SK-N-SH (cell line): ENCODE measurements at regions not wholly inside any gene's neighbourhood (a gene's known extent, or its start where the extent isn't known, plus 50 kb on each side); places are given as distances from the start of the nearest gene placed in this dataset.

Experiments
- CTCF ChIA-PET: fragments of 300-600, 350-600 bp; formaldehyde crosslinking; extraction: SDS; loops from one replicate; lab custom pipeline; 2021; lab: Yijun Ruan, JAX
- POLR2A ChIA-PET: fragments of 350-600 bp; sonication (Branson Sonifier 250); formaldehyde crosslinking; extraction: SDS; loops from one replicate; lab custom pipeline; 2020; ENCODE audit warnings: antibody characterized with exemption, inconsistent platforms; lab: Yijun Ruan, JAX
- DNase-seq: peaks from one replicate; pipeline ENCODE4 v3.0.0; 2012
- H2AFZ ChIP-seq: fragments of 200-600 bp; sonication (generic); 2 replicates; pipeline ENCODE4 v1.8.1; 2016; ENCODE audit warnings: antibody characterized with exemption, mild to moderate bottlenecking, low read depth
- H3F3A ChIP-seq: fragments of 200-600 bp; sonication (generic); replicated peaks from 2 replicates; pipeline ENCODE3; 2016; ENCODE audit warnings: antibody characterized with exemption, mild to moderate bottlenecking; ENCODE audit not compliant: insufficient read depth
- H3K27ac ChIP-seq, 2 experiments: fragments of 200-500 bp in 1 of 2; fragments of 200-600 bp in 1 of 2; sonication (Bioruptor generic) in 1 of 2; sonication (generic), shearing (Covaris generic) in 1 of 2; 2 replicates each; pipeline versions ENCODE4 v1.5.1 to v1.6.1; 2014 to 2016; ENCODE audit warnings: low read depth in 2 of 2, inconsistent platforms in 1 of 2, low read length in 1 of 2, mild to moderate bottlenecking in 1 of 2, mixed read lengths in 1 of 2
- H3K27me3 ChIP-seq: fragments of 200-600 bp; sonication (generic), shearing (Covaris generic); 2 replicates; pipeline ENCODE4 v1.6.1; 2016; ENCODE audit warnings: mixed run types; ENCODE audit not compliant: insufficient read depth
- H3K36me3 ChIP-seq, 2 experiments: fragments of 200-500 bp in 1 of 2; fragments of 200-600 bp in 1 of 2; sonication (Bioruptor generic) in 1 of 2; sonication (generic) in 1 of 2; replicated peaks in 1 of 2; 2 replicates each; pipeline versions ENCODE3 to v1.5.1; 2014 to 2016; ENCODE audit warnings: low read length in 1 of 2, mild to moderate bottlenecking in 1 of 2; ENCODE audit not compliant: insufficient read depth in 2 of 2, control insufficient read depth in 1 of 2
- H3K4me1 ChIP-seq, 2 experiments: fragments of 200-500 bp in 1 of 2; fragments of 200-600 bp in 1 of 2; sonication (Bioruptor generic) in 1 of 2; sonication (generic), shearing (Covaris generic) in 1 of 2; 2 replicates each; pipeline versions ENCODE4 v1.5.1 to v1.6.1; 2014 to 2016; ENCODE audit warnings: low read depth in 1 of 2, low read length in 1 of 2, mixed run types in 1 of 2; ENCODE audit not compliant: insufficient read depth in 2 of 2, control insufficient read depth in 1 of 2
- H3K4me2 ChIP-seq: fragments of 200-600 bp; sonication (generic), shearing (Covaris generic); 2 replicates; pipeline ENCODE4 v1.6.1; 2017; ENCODE audit warnings: mixed run types
- H3K4me3 ChIP-seq, 2 experiments: fragments of 200-500 bp in 1 of 2; fragments of 200-600 bp in 1 of 2; sonication (Bioruptor generic) in 1 of 2; sonication (generic), shearing (Covaris generic) in 1 of 2; 2 replicates each; pipeline versions ENCODE4 v1.5.1 to v1.8.1; 2014 to 2016; ENCODE audit warnings: low read depth in 2 of 2, inconsistent platforms in 1 of 2, low read length in 1 of 2, mild to moderate bottlenecking in 1 of 2, mixed read lengths in 1 of 2, moderate library complexity in 1 of 2
- H3K79me2 ChIP-seq: fragments of 200-600 bp; sonication (generic); 2 replicates; pipeline ENCODE4 v1.8.1; 2017; ENCODE audit warnings: mild to moderate bottlenecking; ENCODE audit not compliant: insufficient read depth
- H3K9ac ChIP-seq: fragments of 200-600 bp; sonication (generic); 2 replicates; pipeline ENCODE4 v1.6.1; 2017; ENCODE audit warnings: mixed run types
- H3K9me2 ChIP-seq: fragments of 200-600 bp; sonication (generic); 2 replicates; pipeline ENCODE4 v1.6.1; 2017; ENCODE audit warnings: mixed run types
- H3K9me3 ChIP-seq: fragments of 200-600 bp; sonication (generic); 2 replicates; pipeline ENCODE4 v1.6.1; 2017; ENCODE audit warnings: mixed run types, mild to moderate bottlenecking, moderate library complexity
- H4K20me1 ChIP-seq: fragments of 200-600 bp; sonication (generic); 2 replicates; pipeline ENCODE4 v1.6.1; 2017; ENCODE audit warnings: mild to moderate bottlenecking, mixed run types; ENCODE audit not compliant: insufficient read depth
- EP300 ChIP-seq, 2 experiments: IDR thresholded peaks; 2 replicates each; pipeline versions ENCODE4 v1.4.0 to v1.6.1; 2012; ENCODE audit warnings: borderline replicate concordance in 1 of 2, low read depth in 1 of 2, low read length in 1 of 2
- EZH2phosphoT487 ChIP-seq: fragments of 200-600 bp; sonication (generic); IDR thresholded peaks from 2 replicates; pipeline ENCODE4 v1.6.1; 2017; ENCODE audit warnings: low read depth, mixed run types, mild to moderate bottlenecking, antibody characterized with exemption, moderate library complexity, borderline replicate concordance
- FOSL2 ChIP-seq: IDR thresholded peaks from 2 replicates; pipeline ENCODE4 v1.4.0; 2012; ENCODE audit warnings: low read depth, mild to moderate bottlenecking, moderate library complexity, borderline replicate concordance
- JUND ChIP-seq: IDR thresholded peaks from 2 replicates; pipeline ENCODE4 v1.4.0; 2012
- MEF2A ChIP-seq: IDR thresholded peaks from 2 replicates; pipeline ENCODE4 v1.4.0; 2012; ENCODE audit warnings: low read depth, borderline replicate concordance
- RAD21 ChIP-seq: IDR thresholded peaks from 2 replicates; pipeline ENCODE4 v1.6.1; 2012; ENCODE audit warnings: mild to moderate bottlenecking, low read length
- RCOR1 ChIP-seq: fragments of 150-350 bp; IDR thresholded peaks from 2 replicates; pipeline ENCODE4 v1.6.1; 2017; ENCODE audit warnings: antibody characterized with exemption, low read length
- SIN3A ChIP-seq: IDR thresholded peaks from 2 replicates; pipeline ENCODE4 v1.6.1; 2012; ENCODE audit warnings: low read depth, mild to moderate bottlenecking, low read length, moderate library complexity, borderline replicate concordance
- SMC3 ChIP-seq: IDR thresholded peaks from 2 replicates; pipeline ENCODE4 v1.6.1; 2012; ENCODE audit warnings: low read depth, low read length, improper control_type of control experiment
- TAF1 ChIP-seq: IDR thresholded peaks from 2 replicates; pipeline ENCODE4 v1.6.1; 2012; ENCODE audit warnings: low read depth, mild to moderate bottlenecking, low read length, moderate library complexity, borderline replicate concordance
- TCF12 ChIP-seq: IDR thresholded peaks from 2 replicates; pipeline ENCODE4 v1.4.0; 2012
- TEAD4 ChIP-seq: IDR thresholded peaks from 2 replicates; pipeline ENCODE4 v1.4.0; 2012; ENCODE audit warnings: mild to moderate bottlenecking, borderline replicate concordance; ENCODE audit not compliant: insufficient read depth
- YY1 ChIP-seq: IDR thresholded peaks from 2 replicates; pipeline ENCODE4 v1.4.0; 2012; ENCODE audit warnings: low read depth, mild to moderate bottlenecking
- WGBS: methylation state at CpG from one replicate; pipeline ENCODE4 v1.1.6; 2017; ENCODE audit warnings: low lambda C conversion rate; 5-methylcytosine and 5-hydroxymethylcytosine counted together
- TF ChIP-seq, protein P1 (sequence below): IDR thresholded peaks from 2 replicates; pipeline ENCODE4 v1.4.0; 2012; ENCODE audit warnings: low read depth, borderline replicate concordance

DNA sequence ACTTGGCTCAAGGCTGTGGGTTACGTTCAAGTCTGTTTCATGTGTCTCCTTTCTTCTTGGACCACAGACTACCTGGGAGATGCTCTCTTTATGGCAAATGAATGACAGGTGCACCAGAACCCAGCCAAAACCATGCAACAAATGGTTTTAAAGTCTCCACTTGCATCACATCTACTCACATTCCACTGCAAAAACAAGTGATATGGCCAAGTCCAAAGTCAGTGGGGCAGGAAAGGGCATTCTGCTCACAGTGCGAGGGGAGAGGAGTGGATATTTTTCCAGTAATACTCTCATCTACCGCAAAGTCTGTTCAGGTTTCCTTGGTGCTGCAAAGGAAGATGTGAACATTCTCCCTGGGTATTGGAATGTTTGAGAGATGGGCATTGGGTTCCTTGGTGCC, 120.5 kb downstream of the UCHL1 start:
- H2AFZ ChIP-seq = no peak overlapping the region
- no peaks in the 10 kb centered on the region for H3K9me2 ChIP-seq
- H3K27ac ChIP-seq = no peak overlapping the region
- no peaks in the 10 kb centered on the region for H3F3A ChIP-seq
- H3K36me3 ChIP-seq = no peaks in the 10 kb centered on the region
- POLR2A ChIA-PET = no interaction called here
- WGBS = 40% methylated on average over 3 of the region's 3 CpGs
- no peaks in the 10 kb centered on the region for H3K9me3 ChIP-seq
- H3K4me2 ChIP-seq = no peak overlapping the region
- no peaks in the 10 kb centered on the region for H4K20me1 ChIP-seq
- CTCF ChIA-PET = interaction anchor here (0.9 kb wide), 1 partner anchor 37 kb away, joined by 4 read pairs; no protein-coding TSS in a partner anchor
- no peak overlapping the region for H3K9ac ChIP-seq
- no peak overlapping the region for H3K4me3 ChIP-seq
- no peak for DNase-seq
- H3K27me3 ChIP-seq = no peaks in the 10 kb centered on the region
- peaks cover 0 to 3% of the 10 kb centered on the region in 2 experiments; a peak in 2 of 4 replicates for H3K4me1 ChIP-seq
- TF ChIP-seq TCF12 (no peak), EZH2phosphoT487 (no peak), TEAD4 (no peak), RAD21 (no peak), TAF1 (no peak), YY1 (no peak)
- TF ChIP-seq, protein P1, sequence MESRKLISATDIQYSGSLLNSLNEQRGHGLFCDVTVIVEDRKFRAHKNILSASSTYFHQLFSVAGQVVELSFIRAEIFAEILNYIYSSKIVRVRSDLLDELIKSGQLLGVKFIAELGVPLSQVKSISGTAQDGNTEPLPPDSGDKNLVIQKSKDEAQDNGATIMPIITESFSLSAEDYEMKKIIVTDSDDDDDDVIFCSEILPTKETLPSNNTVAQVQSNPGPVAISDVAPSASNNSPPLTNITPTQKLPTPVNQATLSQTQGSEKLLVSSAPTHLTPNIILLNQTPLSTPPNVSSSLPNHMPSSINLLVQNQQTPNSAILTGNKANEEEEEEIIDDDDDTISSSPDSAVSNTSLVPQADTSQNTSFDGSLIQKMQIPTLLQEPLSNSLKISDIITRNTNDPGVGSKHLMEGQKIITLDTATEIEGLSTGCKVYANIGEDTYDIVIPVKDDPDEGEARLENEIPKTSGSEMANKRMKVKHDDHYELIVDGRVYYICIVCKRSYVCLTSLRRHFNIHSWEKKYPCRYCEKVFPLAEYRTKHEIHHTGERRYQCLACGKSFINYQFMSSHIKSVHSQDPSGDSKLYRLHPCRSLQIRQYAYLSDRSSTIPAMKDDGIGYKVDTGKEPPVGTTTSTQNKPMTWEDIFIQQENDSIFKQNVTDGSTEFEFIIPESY = no peak
- H3K79me2 ChIP-seq = no peaks in the 10 kb centered on the region

DNA sequence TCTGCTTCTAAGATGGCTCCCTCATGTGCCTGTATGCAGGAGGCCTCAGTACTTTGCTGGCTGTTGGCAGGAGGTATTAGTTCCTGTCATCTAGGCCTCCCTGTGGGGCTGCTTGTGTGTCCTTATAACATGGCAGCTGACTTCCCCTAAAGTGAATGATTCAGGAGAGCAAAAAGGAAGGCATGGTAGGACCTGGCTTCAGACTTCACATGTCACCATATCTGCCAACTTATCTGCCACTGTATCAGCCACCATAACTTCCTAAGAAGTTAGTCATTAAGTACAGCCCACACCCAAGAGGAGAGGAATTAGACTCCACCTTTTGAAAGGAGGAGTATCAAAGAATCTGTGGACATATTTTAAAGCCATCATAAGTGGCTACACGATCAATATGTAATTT, 122.5 kb downstream of the UCHL1 start:
- POLR2A ChIA-PET = no interaction called here
- no peaks in the 10 kb centered on the region for H3F3A ChIP-seq
- 21% methylated on average over 1 of the region's 1 CpG for WGBS

More for the DNA sequence above, 122.5 kb downstream of the UCHL1 start:
- H3K4me2 ChIP-seq = no peak overlapping the region
- no peak overlapping the region for H2AFZ ChIP-seq
- H3K9me3 ChIP-seq = no peaks in the 10 kb centered on the region
- H3K36me3 ChIP-seq = no peaks in the 10 kb centered on the region
- DNase-seq = no peak
- TF ChIP-seq SMC3 (no peak), EP300 (IDR thresholded peaks at IDR 0.05; ENCODE audit: borderline replicate concordance in 1 of 2, low read depth in 1 of 2, low read length in 1 of 2) (no peak), MEF2A (no peak), RCOR1 (no peak), SIN3A (no peak), RAD21 (no peak), JUND (no peak), TCF12 (no peak), FOSL2 (no peak)
- H3K4me1 ChIP-seq = peaks cover 0 to 8% of the 10 kb centered on the region in 2 experiments; a peak in 2 of 4 replicates
- H4K20me1 ChIP-seq = no peaks in the 10 kb centered on the region
- no peak overlapping the region for H3K4me3 ChIP-seq
- no peak overlapping the region for H3K9ac ChIP-seq
- H3K79me2 ChIP-seq = no peaks in the 10 kb centered on the region
- CTCF ChIA-PET = no interaction called here
- no peaks in the 10 kb centered on the region for H3K27me3 ChIP-seq
- no peak overlapping the region for H3K27ac ChIP-seq
- H3K9me2 ChIP-seq = no peaks in the 10 kb centered on the region
